ENCODE measurements at regions not wholly inside any gene's neighbourhood (a gene's known extent, or its start where the extent isn't known, plus 50 kb on each side); places are given as distances from the start of the nearest gene placed in this dataset.

- Histone ChIP-seq H3K4me1 (ENCODE audit: insufficient read depth, low read length, poor library complexity, severe bottlenecking) (no peaks in the 10 kb centered on the region), H3K4me3 (ENCODE audit: low read depth, low read length, poor library complexity, severe bottlenecking) (no peak overlapping the region)
Observed at GRCh38 chr18:47510831-47511230, 259.4 kb upstream of the SKOR2 start.

GRCh38 chr18:47507651-47508050, 256.2 kb upstream of the SKOR2 start:
- Histone ChIP-seq H2AFZ (ENCODE audit: low read length) (no peak overlapping the region), H3K4me3 (ENCODE audit: low read depth, low read length, poor library complexity, severe bottlenecking) (no peak overlapping the region), H3K79me2 (ENCODE audit: insufficient read depth, low read depth, low read length) (no peaks in the 10 kb centered on the region), H4K20me1 (ENCODE audit: insufficient read depth, low read length) (no peaks in the 10 kb centered on the region), H3K4me1 (ENCODE audit: insufficient read depth, low read length, poor library complexity, severe bottlenecking) (no peaks in the 10 kb centered on the region), H3K4me2 (ENCODE audit: low read length) (no peak overlapping the region), H3K27ac (ENCODE audit: low read depth, low read length, poor library complexity, severe bottlenecking) (no peak overlapping the region), H3K36me3 (ENCODE audit: insufficient read depth, low read length) (no peaks in the 10 kb centered on the region), H3K9me3 (ENCODE audit: low read length) (no peaks in the 10 kb centered on the region), H3K9me2 (ENCODE audit: insufficient read depth, low read length) (no peaks in the 10 kb centered on the region)
- no peak for DNase-seq (ENCODE audit: low spot score)
- ChIA-PET CTCF (ENCODE audit: unreplicated experiment) (no interaction called here), POLR2A (no interaction called here)
- no peak for TF ChIP-seq EZH2phosphoT487 (IDR thresholded peaks at IDR 0.05; ENCODE audit: borderline replicate concordance, low read depth, low read length)
- TF ChIP-seq CTCF (conservative IDR thresholded peaks at IDR 0.05; ENCODE audit: low read length), result no peak
- intact Hi-C loops (cut with micrococcal nuclease; ENCODE audit: unreplicated experiment), result no loop called here
- BruUV-seq (replicated peaks), result no TSS peak

More at GRCh38 chr18:47510831-47511230, 259.4 kb upstream of the SKOR2 start:
- ChIA-PET POLR2A (no interaction called here), CTCF (ENCODE audit: unreplicated experiment) (no interaction called here)
- no peak overlapping the region for H2AFZ ChIP-seq (ENCODE audit: low read length)
- no peak overlapping the region for H3K27ac ChIP-seq (ENCODE audit: low read depth, low read length, poor library complexity, severe bottlenecking)
- H3K36me3 ChIP-seq (ENCODE audit: insufficient read depth, low read length), result no peaks in the 10 kb centered on the region
- BruUV-seq (replicated peaks), result no TSS peak
- no peak for TF ChIP-seq EZH2phosphoT487 (IDR thresholded peaks at IDR 0.05; ENCODE audit: borderline replicate concordance, low read depth, low read length)
- TF ChIP-seq CTCF (conservative IDR thresholded peaks at IDR 0.05; ENCODE audit: low read length), result no peak
- no peak for DNase-seq (ENCODE audit: low spot score)
- no peaks in the 10 kb centered on the region for H3K79me2 ChIP-seq (ENCODE audit: insufficient read depth, low read depth, low read length)
- no peaks in the 10 kb centered on the region for H4K20me1 ChIP-seq (ENCODE audit: insufficient read depth, low read length)
- H3K9me3 ChIP-seq (ENCODE audit: low read length), result no peaks in the 10 kb centered on the region
- H3K4me2 ChIP-seq (ENCODE audit: low read length), result no peak overlapping the region
- intact Hi-C loops (cut with micrococcal nuclease; ENCODE audit: unreplicated experiment), result no loop called here
- H3K9me2 ChIP-seq (ENCODE audit: insufficient read depth, low read length), result no peaks in the 10 kb centered on the region

- H3K4me2 ChIP-seq (ENCODE audit: low read length), result no peak overlapping the region
- no peaks in the 10 kb centered on the region for H3K79me2 ChIP-seq (ENCODE audit: insufficient read depth, low read depth, low read length)
- POLR2A ChIA-PET, result no interaction called here
- H3K9me2 ChIP-seq (ENCODE audit: insufficient read depth, low read length), result no peaks in the 10 kb centered on the region
- H3K27ac ChIP-seq (ENCODE audit: low read depth, low read length, poor library complexity, severe bottlenecking), result no peak overlapping the region
- H3K4me1 ChIP-seq (ENCODE audit: insufficient read depth, low read length, poor library complexity, severe bottlenecking), result no peaks in the 10 kb centered on the region
- no TSS peak for BruUV-seq (replicated peaks)
- intact Hi-C loops (cut with micrococcal nuclease; ENCODE audit: unreplicated experiment), result no loop called here
- no peak overlapping the region for H2AFZ ChIP-seq (ENCODE audit: low read length)
- TF ChIP-seq CTCF (conservative IDR thresholded peaks at IDR 0.05; ENCODE audit: low read length) (no peak), EZH2phosphoT487 (IDR thresholded peaks at IDR 0.05; ENCODE audit: borderline replicate concordance, low read depth, low read length) (no peak)
- no peak for DNase-seq (ENCODE audit: low spot score)
- no peaks in the 10 kb centered on the region for H3K9me3 ChIP-seq (ENCODE audit: low read length)
- H3K4me3 ChIP-seq (ENCODE audit: low read depth, low read length, poor library complexity, severe bottlenecking), result no peak overlapping the region
- H3K36me3 ChIP-seq (ENCODE audit: insufficient read depth, low read length), result no peaks in the 10 kb centered on the region
- CTCF ChIA-PET (ENCODE audit: unreplicated experiment), result no interaction called here
- H4K20me1 ChIP-seq (ENCODE audit: insufficient read depth, low read length), result no peaks in the 10 kb centered on the region
Observed at GRCh38 chr18:47506897-47507296, 255.4 kb upstream of the SKOR2 start.
